Parathyroid adenoma (tissue), 2 donors: ENCODE measurements at regions not wholly inside any gene's neighbourhood (a gene's known extent, or its start where the extent isn't known, plus 50 kb on each side); places are given as distances from the start of the nearest gene placed in this dataset.

Experiments used
- H2AFZ ChIP-seq: fragments of 300-600 bp; sonication (generic); one replicate; pipeline ENCODE4 v1.7.0; 2017; ENCODE audit warnings: antibody characterized with exemption, mild to moderate bottlenecking
- H3K27ac ChIP-seq: fragments of 300-600 bp; sonication (generic); one replicate; pipeline ENCODE4 v1.7.0; 2017
- H3K27me3 ChIP-seq: fragments of 300-600 bp; sonication (generic); one replicate; pipeline ENCODE4 v1.7.0; 2017; ENCODE audit warnings: low read length; ENCODE audit not compliant: control insufficient read depth, insufficient read depth
- H3K36me3 ChIP-seq: fragments of 300-600 bp; sonication (generic); one replicate; pipeline ENCODE4 v1.7.0; 2017; ENCODE audit warnings: low read length; ENCODE audit not compliant: control insufficient read depth, insufficient read depth
- H3K4me1 ChIP-seq: fragments of 300-600 bp; sonication (generic); one replicate; pipeline ENCODE4 v1.7.0; 2017; ENCODE audit warnings: control low read depth
- H3K4me2 ChIP-seq: fragments of 300-600 bp; sonication (generic); one replicate; pipeline ENCODE4 v1.7.0; 2017; ENCODE audit warnings: low read length
- H3K4me3 ChIP-seq: fragments of 300-600 bp; sonication (generic); one replicate; pipeline ENCODE4 v1.7.0; 2017; ENCODE audit warnings: low read depth, low read length
- H3K79me2 ChIP-seq: fragments of 300-600 bp; sonication (generic); one replicate; pipeline ENCODE4 v1.7.0; 2017; ENCODE audit warnings: control low read depth
- H3K9ac ChIP-seq: fragments of 300-600 bp; sonication (generic); one replicate; pipeline ENCODE4 v1.7.0; 2017; ENCODE audit warnings: mild to moderate bottlenecking
- H3K9me3 ChIP-seq: fragments of 300-600 bp; sonication (generic); one replicate; pipeline ENCODE4 v1.7.0; 2017; ENCODE audit warnings: low read length; ENCODE audit not compliant: control insufficient read depth
- CTCF ChIP-seq: fragments of 300-600 bp; sonication (generic); IDR thresholded peaks from one replicate; pipeline ENCODE4 v1.7.0; 2017; ENCODE audit warnings: antibody characterized with exemption, mild to moderate bottlenecking
- donor health status: primary hyperparathyroidism.

DNA sequence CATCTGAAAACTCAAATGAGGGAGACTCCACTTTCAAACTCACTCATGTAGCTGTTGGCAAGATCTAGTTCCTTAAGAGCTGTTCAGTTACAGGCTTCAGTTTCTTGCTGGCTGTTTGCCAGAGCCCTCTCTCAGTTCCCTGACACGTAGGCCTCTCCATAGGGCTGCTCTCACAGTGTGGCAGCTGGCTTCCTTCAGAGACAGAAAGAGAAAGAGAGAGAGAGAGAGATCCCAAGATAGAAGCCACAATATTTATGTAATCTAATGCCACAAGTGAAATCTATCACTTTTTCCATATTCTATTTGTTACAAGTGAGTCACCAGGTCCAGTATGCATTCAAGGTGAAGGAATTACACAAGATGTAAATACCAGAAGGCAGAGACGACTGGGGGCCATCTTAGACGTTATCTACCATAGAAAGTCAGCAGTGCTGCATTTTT is 168.8 kb downstream of the RCN1 start:
- no peaks in the 10 kb centered on the region for H3K36me3 ChIP-seq

GRCh38 chr11:32262367-32262766 is 171.5 kb downstream of the RCN1 start:
- no peak overlapping the region for H3K4me3 ChIP-seq
- H3K36me3 ChIP-seq = no peaks in the 10 kb centered on the region
- H3K4me1 ChIP-seq = no peaks in the 10 kb centered on the region
- H3K79me2 ChIP-seq = no peaks in the 10 kb centered on the region
- no peak overlapping the region for H3K4me2 ChIP-seq
- no peak overlapping the region for H3K27ac ChIP-seq
- no peaks in the 10 kb centered on the region for H3K27me3 ChIP-seq
- no peak for TF ChIP-seq CTCF
- no peak overlapping the region for H3K9ac ChIP-seq
- H3K9me3 ChIP-seq = no peaks in the 10 kb centered on the region
- H2AFZ ChIP-seq = no peak overlapping the region

More for the DNA sequence above, 168.8 kb downstream of the RCN1 start:
- H3K4me1 ChIP-seq = no peaks in the 10 kb centered on the region
- H3K4me3 ChIP-seq = no peak overlapping the region
- no peaks in the 10 kb centered on the region for H3K79me2 ChIP-seq
- H2AFZ ChIP-seq = no peak overlapping the region
- no peak for TF ChIP-seq CTCF
- H3K4me2 ChIP-seq = no peak overlapping the region
- no peaks in the 10 kb centered on the region for H3K27me3 ChIP-seq
- H3K9ac ChIP-seq = no peak overlapping the region
- no peaks in the 10 kb centered on the region for H3K9me3 ChIP-seq
- no peak overlapping the region for H3K27ac ChIP-seq

DNA sequence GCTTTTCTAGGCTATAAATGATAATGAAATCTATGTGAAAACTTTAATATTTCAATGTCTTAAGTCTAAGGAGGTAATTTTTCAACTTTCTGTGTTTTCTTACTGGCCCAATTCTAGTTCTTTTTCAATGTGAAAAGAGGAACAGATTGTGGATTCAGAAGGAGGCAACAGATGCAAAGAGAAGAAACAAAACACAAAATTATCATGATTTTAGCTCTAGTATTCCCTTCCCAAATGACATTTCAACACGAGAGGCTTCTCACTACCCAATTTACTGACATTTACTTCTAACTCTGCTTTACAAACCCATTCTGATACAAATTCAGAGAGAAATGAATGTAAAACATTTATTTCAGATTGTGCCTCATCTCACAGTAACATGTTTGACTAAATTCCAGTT is 169.4 kb downstream of the WT1 start:
- Histone ChIP-seq H3K27ac (no peak overlapping the region), H3K4me3 (no peak overlapping the region), H3K27me3 (no peaks in the 10 kb centered on the region), H3K4me2 (no peak overlapping the region), H3K9me3 (no peaks in the 10 kb centered on the region), H3K4me1 (no peaks in the 10 kb centered on the region), H3K79me2 (no peaks in the 10 kb centered on the region), H2AFZ (no peak overlapping the region), H3K36me3 (no peaks in the 10 kb centered on the region), H3K9ac (no peak overlapping the region)
- no peak for TF ChIP-seq CTCF

- TF ChIP-seq CTCF = no peak
- Histone ChIP-seq H3K9ac (no peak overlapping the region), H3K4me2 (no peak overlapping the region), H2AFZ (no peak overlapping the region), H3K36me3 (no peaks in the 10 kb centered on the region), H3K79me2 (no peaks in the 10 kb centered on the region), H3K27ac (no peak overlapping the region), H3K4me1 (no peaks in the 10 kb centered on the region), H3K4me3 (no peak overlapping the region), H3K27me3 (no peaks in the 10 kb centered on the region), H3K9me3 (no peaks in the 10 kb centered on the region)
Observed at GRCh38 chr11:32266601-32267000, 168.7 kb downstream of the WT1 start.

DNA sequence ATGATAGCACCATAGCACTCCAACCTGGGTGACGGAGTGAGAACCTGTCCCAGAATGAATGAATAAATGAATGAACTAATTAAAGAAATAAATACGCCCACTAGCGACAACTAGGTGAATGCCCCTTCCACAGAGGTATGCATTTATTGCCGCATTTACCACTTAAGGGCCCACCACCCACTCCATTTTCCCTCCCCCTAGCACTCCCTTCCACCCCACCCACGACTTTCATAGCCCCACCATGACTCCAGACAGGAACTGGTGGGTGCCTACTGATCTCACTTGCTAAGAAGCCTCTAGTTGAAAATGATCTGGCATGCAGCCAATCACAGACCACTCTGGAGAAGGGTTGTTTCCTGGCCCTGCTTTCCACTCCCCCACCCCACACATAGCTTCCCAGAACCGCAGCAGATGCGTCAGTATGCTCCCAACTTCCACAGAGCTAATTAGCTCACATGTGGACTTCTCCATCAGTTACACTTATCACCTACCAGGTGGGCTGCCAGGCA is 167.6 kb downstream of the WT1 start:
- H3K79me2 ChIP-seq = no peaks in the 10 kb centered on the region
- H3K36me3 ChIP-seq = no peaks in the 10 kb centered on the region
- no peaks in the 10 kb centered on the region for H3K27me3 ChIP-seq
- no peak overlapping the region for H3K4me2 ChIP-seq
- H3K27ac ChIP-seq = no peak overlapping the region
- H3K4me3 ChIP-seq = no peak overlapping the region
- H3K9ac ChIP-seq = no peak overlapping the region
- no peak overlapping the region for H2AFZ ChIP-seq
- no peaks in the 10 kb centered on the region for H3K9me3 ChIP-seq
- H3K4me1 ChIP-seq = no peaks in the 10 kb centered on the region
- no peak for TF ChIP-seq CTCF
